Trophoblast cell (in vitro differentiated cells and primary cell): ENCODE measurements at regions not wholly inside any gene's neighbourhood (a gene's known extent, or its start where the extent isn't known, plus 50 kb on each side); places are given as distances from the start of the nearest gene placed in this dataset.

Experiments
- DNase-seq, 2 donors: peaks; one replicate each; pipeline ENCODE4 v3.0.0-alpha.2; 2016
- H2AFZ ChIP-seq: 2 replicates; pipeline ENCODE4 v1.6.1; 2013; ENCODE audit warnings: low read length, moderate library complexity, mild to moderate bottlenecking; ENCODE audit not compliant: insufficient read depth, poor library complexity
- H2AK5ac ChIP-seq: 2 replicates; pipeline ENCODE4 v1.6.1; 2013; ENCODE audit warnings: mild to moderate bottlenecking, low read length
- H2BK120ac ChIP-seq: 2 replicates; pipeline ENCODE4 v1.6.1; 2013; ENCODE audit warnings: low read length, mild to moderate bottlenecking, moderate library complexity; ENCODE audit not compliant: insufficient read depth, poor library complexity
- H2BK12ac ChIP-seq: 2 replicates; pipeline ENCODE4 v1.6.1; 2013; ENCODE audit warnings: mild to moderate bottlenecking, low read length, moderate library complexity
- H2BK5ac ChIP-seq: 2 replicates; pipeline ENCODE4 v1.6.1; 2013; ENCODE audit warnings: low read length, low read depth, moderate library complexity, mild to moderate bottlenecking; ENCODE audit not compliant: poor library complexity
- H3K14ac ChIP-seq: 2 replicates; pipeline ENCODE4 v1.6.1; 2013; ENCODE audit warnings: mild to moderate bottlenecking, low read length
- H3K18ac ChIP-seq: 2 replicates; pipeline ENCODE4 v1.6.1; 2013; ENCODE audit warnings: mild to moderate bottlenecking, low read length
- H3K23ac ChIP-seq: 2 replicates; pipeline ENCODE4 v1.6.1; 2013; ENCODE audit warnings: low read length
- H3K27ac ChIP-seq: 2 replicates; pipeline ENCODE4 v1.5.1; 2013; ENCODE audit warnings: low read depth, mild to moderate bottlenecking, inconsistent platforms, low read length, moderate library complexity
- H3K27me3 ChIP-seq: 2 replicates; pipeline ENCODE4 v1.6.1; 2013; ENCODE audit warnings: inconsistent platforms, mild to moderate bottlenecking, low read length, moderate library complexity; ENCODE audit not compliant: insufficient read depth
- H3K36me3 ChIP-seq, 2 experiments: 1 replicate in 1 of 2; 2 replicates in 1 of 2; pipeline ENCODE4 v1.6.1; 2013; ENCODE audit warnings: low read length in 2 of 2, mild to moderate bottlenecking in 2 of 2, moderate library complexity in 1 of 2; ENCODE audit not compliant: insufficient read depth in 2 of 2, control insufficient read depth in 1 of 2
- H3K4ac ChIP-seq: 2 replicates; pipeline ENCODE4 v1.6.1; 2013; ENCODE audit warnings: low read depth, mild to moderate bottlenecking, low read length, moderate library complexity
- H3K4me1 ChIP-seq, 2 experiments: 1 replicate in 1 of 2; 2 replicates in 1 of 2; pipeline ENCODE4 v1.6.1; 2013; ENCODE audit warnings: low read length in 2 of 2, mild to moderate bottlenecking in 2 of 2, moderate library complexity in 1 of 2; ENCODE audit not compliant: insufficient read depth in 2 of 2, control insufficient read depth in 1 of 2
- H3K4me2 ChIP-seq: 2 replicates; pipeline ENCODE4 v1.6.1; 2013; ENCODE audit warnings: inconsistent platforms, mild to moderate bottlenecking, low read length, moderate library complexity
- H3K4me3 ChIP-seq: 2 replicates; pipeline ENCODE4 v1.5.1; 2013; ENCODE audit warnings: mild to moderate bottlenecking, low read depth, low read length, inconsistent platforms
- H3K79me1 ChIP-seq: one replicate; pipeline ENCODE4 v1.6.1; 2013; ENCODE audit warnings: low read length
- H3K79me2 ChIP-seq: 2 replicates; pipeline ENCODE4 v1.6.1; 2013; ENCODE audit warnings: low read length, mild to moderate bottlenecking; ENCODE audit not compliant: control insufficient read depth, insufficient read depth, poor library complexity
- H3K9ac ChIP-seq: 2 replicates; pipeline ENCODE4 v1.6.1; 2013; ENCODE audit warnings: mild to moderate bottlenecking, low read length
- H3K9me3 ChIP-seq: 2 replicates; pipeline ENCODE4 v1.6.1; 2013; ENCODE audit warnings: low read depth, mild to moderate bottlenecking, control low read depth, inconsistent platforms, low read length; ENCODE audit not compliant: insufficient read depth
- H4K12ac ChIP-seq: 2 replicates; pipeline ENCODE4 v1.6.1; 2013; ENCODE audit warnings: low read depth, mild to moderate bottlenecking, low read length, moderate library complexity
- H4K8ac ChIP-seq: 2 replicates; pipeline ENCODE4 v1.6.1; 2013; ENCODE audit warnings: low read depth, mild to moderate bottlenecking, low read length, moderate library complexity
- H4K91ac ChIP-seq: one replicate; pipeline ENCODE4 v1.6.1; 2013; ENCODE audit warnings: low read depth, mild to moderate bottlenecking, low read length, moderate library complexity
- WGBS: extraction: QIAGEN DNeasy Blood & Tissue Kit; methylation state at CpG from one replicate; pipeline ENCODE4 v1.1.7; 2013; ENCODE audit warnings: missing lambda C conversion rate; ENCODE audit not compliant: insufficient read length, insufficient coverage; ENCODE audit errors: extremely low coverage; 5-methylcytosine and 5-hydroxymethylcytosine counted together

DNA sequence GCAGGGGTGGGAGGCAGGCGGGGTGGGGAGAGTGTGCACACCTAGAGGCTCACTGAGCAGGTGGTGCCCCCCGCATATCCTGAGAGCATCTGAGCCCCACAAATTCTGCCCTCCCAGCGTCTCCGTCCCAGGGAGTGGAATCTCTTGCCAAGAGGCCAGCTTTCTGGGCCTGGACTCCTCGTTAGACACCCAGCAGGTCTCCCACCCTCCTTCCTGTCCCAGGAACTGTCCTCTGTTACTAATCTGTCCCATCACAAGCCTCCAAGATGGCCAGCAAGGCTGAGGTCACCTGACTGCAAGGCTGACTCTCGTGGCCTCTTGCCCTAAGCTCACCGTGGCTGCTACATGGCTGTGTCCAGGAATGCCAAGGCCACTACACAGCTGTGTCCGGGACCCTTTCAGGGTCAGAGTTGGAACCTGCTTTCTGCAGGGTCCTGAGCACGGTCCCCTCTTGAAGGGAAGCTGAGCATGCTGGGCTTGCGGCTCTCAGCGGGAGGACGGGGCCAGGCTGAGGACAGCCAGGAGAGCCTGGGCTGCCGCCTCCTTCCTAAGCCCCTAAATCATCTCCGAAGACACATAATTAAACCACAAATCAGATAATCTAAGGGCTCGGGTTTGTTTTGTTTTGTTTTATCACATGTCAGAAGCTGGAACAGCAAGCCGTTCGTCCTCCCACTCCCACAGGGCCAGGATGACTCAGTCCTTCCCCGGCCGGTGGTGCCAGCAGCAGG, 1327.3 kb downstream of the TBC1D22A start:
- Histone ChIP-seq H3K27ac (no peak overlapping the region), H2AK5ac (no peak overlapping the region), H3K36me3 (no peaks in the 10 kb centered on the region), H3K14ac (no peak overlapping the region), H3K4me1 (peaks cover 0 to 2% of the 10 kb centered on the region in 2 experiments), H2AFZ (no peak overlapping the region), H3K4me2 (no peak overlapping the region), H2BK120ac (no peak overlapping the region), H3K9ac (no peak overlapping the region), H4K12ac (no peak overlapping the region), H2BK5ac (no peak overlapping the region), H2BK12ac (no peak overlapping the region), H3K79me2 (no peaks in the 10 kb centered on the region), H3K4me3 (no peak overlapping the region), H3K4ac (no peak overlapping the region), H3K23ac (no peak overlapping the region), H3K9me3 (no peaks in the 10 kb centered on the region), H4K8ac (no peak overlapping the region), H3K18ac (no peak overlapping the region), H4K91ac (no peak overlapping the region), H3K27me3 (no peaks in the 10 kb centered on the region), H3K79me1 (no peaks in the 10 kb centered on the region)
- no peak for DNase-seq
- no CpG with 5 or more reads among the region's 19 CpGs for WGBS

- H2AFZ ChIP-seq: no peak overlapping the region
- no peak overlapping the region for H3K23ac ChIP-seq
- H2BK12ac ChIP-seq: no peak overlapping the region
- H3K4me2 ChIP-seq: no peak overlapping the region
- no peaks in the 10 kb centered on the region for H3K79me2 ChIP-seq
- no peak overlapping the region for H4K91ac ChIP-seq
- no peak overlapping the region for H3K14ac ChIP-seq
- no peak overlapping the region for H2BK120ac ChIP-seq
- H3K4ac ChIP-seq: no peak overlapping the region
- no peaks in the 10 kb centered on the region for H3K9me3 ChIP-seq
- no peaks in the 10 kb centered on the region for H3K27me3 ChIP-seq
- DNase-seq: no peak
- H2AK5ac ChIP-seq: no peak overlapping the region
- H4K12ac ChIP-seq: no peak overlapping the region
- no peak overlapping the region for H2BK5ac ChIP-seq
- peaks cover 0 to 2% of the 10 kb centered on the region in 2 experiments for H3K4me1 ChIP-seq
- no CpG with 5 or more reads among the region's 8 CpGs for WGBS
- H3K27ac ChIP-seq: no peak overlapping the region
- H3K79me1 ChIP-seq: no peaks in the 10 kb centered on the region
- no peaks in the 10 kb centered on the region for H3K36me3 ChIP-seq
- H3K18ac ChIP-seq: no peak overlapping the region
- no peak overlapping the region for H3K4me3 ChIP-seq
- no peak overlapping the region for H3K9ac ChIP-seq
- H4K8ac ChIP-seq: no peak overlapping the region
These were observed 1326.6 kb downstream of the TBC1D22A start for GRCh38 chr22:48088926-48089536.

GRCh38 chr22:48088251-48088650, 1325.8 kb downstream of the TBC1D22A start:
- Histone ChIP-seq H4K8ac (no peak overlapping the region), H3K4me3 (no peak overlapping the region), H3K79me1 (no peaks in the 10 kb centered on the region), H2BK120ac (no peak overlapping the region), H3K79me2 (no peaks in the 10 kb centered on the region), H3K4me2 (no peak overlapping the region), H4K12ac (no peak overlapping the region), H3K14ac (no peak overlapping the region), H3K4me1 (peaks cover 0 to 2% of the 10 kb centered on the region in 2 experiments), H3K27me3 (no peaks in the 10 kb centered on the region), H3K9ac (no peak overlapping the region), H2AK5ac (no peak overlapping the region), H2AFZ (no peak overlapping the region), H3K9me3 (no peaks in the 10 kb centered on the region), H2BK12ac (no peak overlapping the region), H3K4ac (no peak overlapping the region), H3K23ac (no peak overlapping the region), H4K91ac (no peak overlapping the region), H2BK5ac (no peak overlapping the region), H3K18ac (no peak overlapping the region), H3K36me3 (no peaks in the 10 kb centered on the region), H3K27ac (no peak overlapping the region)
- no peak for DNase-seq
- WGBS: no CpG with 5 or more reads among the region's 5 CpGs

- no peak overlapping the region for H4K91ac ChIP-seq
- H3K4me2 ChIP-seq: no peak overlapping the region
- DNase-seq: no peak
- no peaks in the 10 kb centered on the region for H3K79me1 ChIP-seq
- no peak overlapping the region for H2BK5ac ChIP-seq
- H2AK5ac ChIP-seq: no peak overlapping the region
- H3K4me1 ChIP-seq: peaks cover 0 to 2% of the 10 kb centered on the region in 2 experiments
- WGBS: no CpG with 5 or more reads among the region's 8 CpGs
- no peak overlapping the region for H2BK120ac ChIP-seq
- no peaks in the 10 kb centered on the region for H3K27me3 ChIP-seq
- no peaks in the 10 kb centered on the region for H3K9me3 ChIP-seq
- H3K23ac ChIP-seq: no peak overlapping the region
- H3K79me2 ChIP-seq: no peaks in the 10 kb centered on the region
- no peak overlapping the region for H2AFZ ChIP-seq
- no peak overlapping the region for H3K27ac ChIP-seq
- no peak overlapping the region for H4K12ac ChIP-seq
- no peak overlapping the region for H3K4ac ChIP-seq
- no peak overlapping the region for H4K8ac ChIP-seq
- no peak overlapping the region for H2BK12ac ChIP-seq
- no peak overlapping the region for H3K18ac ChIP-seq
- H3K36me3 ChIP-seq: no peaks in the 10 kb centered on the region
- no peak overlapping the region for H3K14ac ChIP-seq
- H3K4me3 ChIP-seq: no peak overlapping the region
- H3K9ac ChIP-seq: no peak overlapping the region
These were observed 1323.6 kb downstream of the TBC1D22A start for GRCh38 chr22:48085901-48086645.
